Endothelial cell of umbilical vein (primary cell): ENCODE measurements at regions not wholly inside any gene's neighbourhood (a gene's known extent, or its start where the extent isn't known, plus 50 kb on each side); places are given as distances from the start of the nearest gene placed in this dataset. TPM values are rescaled to one million over a fixed set of nuclear protein-coding genes. Genes with fewer than 3 reads are reported as not detected.
"Not testable (repeated sequence)": the region's sequence is repeated elsewhere in the genome, so short reads cannot be mapped to it uniquely, and the experiment has no call there.

Source experiments
- BruUV-seq: library from RNA; stranded (reverse); fragments of 400-500 nt; replicated peaks from 2 replicates; lab custom pipeline; 2021; lab: Mats Ljungman, UMichigan
- CTCF ChIA-PET: fragments of 300-600, 350-600 bp; sonication (Branson Sonifier 250); formaldehyde crosslinking; loops from one replicate; lab custom pipeline; 2021; ENCODE audit warnings: antibody characterized with exemption, inconsistent platforms; lab: Charles Lee
- POLR2A ChIA-PET: fragments of 300-600, 350-600 bp; sonication (Branson Sonifier 250); formaldehyde crosslinking; loops from one replicate; lab custom pipeline; 2021; ENCODE audit warnings: antibody characterized with exemption, inconsistent platforms; lab: Charles Lee
- DNase-seq: peaks from one replicate; pipeline ENCODE4 v3.0.0-alpha.2; 2011; ENCODE audit warnings: low read depth, low spot score
- FAIRE-seq: peaks from 2 replicates; lab custom pipeline; 2011; peaks lifted over from hg19 to GRCh38; lab: Jason Lieb, UNC
- H2AFZ ChIP-seq: 2 replicates; pipeline ENCODE4 v1.6.0; 2012; ENCODE audit warnings: low read depth, low read length, control low read depth, inconsistent platforms
- H3K27ac ChIP-seq: 2 replicates; pipeline ENCODE4 v1.5.1; 2011; ENCODE audit warnings: low read depth, mild to moderate bottlenecking, control low read depth, low read length, moderate library complexity; ENCODE audit not compliant: insufficient read depth
- H3K27me3 ChIP-seq, 2 experiments: 2 replicates each; pipeline versions ENCODE4 v1.6.0 to v1.6.1; 2011; ENCODE audit warnings: low read length in 2 of 2, mixed read lengths in 1 of 2; ENCODE audit not compliant: control insufficient read depth in 2 of 2, insufficient read depth in 2 of 2
- H3K36me3 ChIP-seq, 2 experiments: 2 replicates in 1 of 2; 3 replicates in 1 of 2; pipeline ENCODE4 v1.5.1; 2011; ENCODE audit warnings: low read length in 2 of 2, mild to moderate bottlenecking in 1 of 2, moderate library complexity in 1 of 2; ENCODE audit not compliant: control insufficient read depth in 2 of 2, insufficient read depth in 2 of 2; ENCODE audit errors: extremely low read depth in 1 of 2
- H3K4me1 ChIP-seq: 3 replicates; pipeline ENCODE4 v1.5.1; 2011; ENCODE audit warnings: mild to moderate bottlenecking, low read length; ENCODE audit not compliant: control insufficient read depth, insufficient read depth; ENCODE audit errors: extremely low read depth
- H3K4me2 ChIP-seq: 2 replicates; pipeline ENCODE4 v1.6.1; 2011; ENCODE audit warnings: low read length, control low read depth, mixed read lengths; ENCODE audit not compliant: insufficient read depth
- H3K4me3 ChIP-seq, 3 experiments: fragments of 200-600 bp in 1 of 3; sonication (generic), shearing (Covaris generic) in 1 of 3; replicated peaks in 1 of 3; 2 replicates each; pipeline ENCODE4 v1.5.1; 2011 to 2016; ENCODE audit warnings: control low read depth in 3 of 3, low read length in 3 of 3, mild to moderate bottlenecking in 2 of 3, inconsistent platforms in 1 of 3, low read depth in 1 of 3, moderate library complexity in 1 of 3; ENCODE audit not compliant: insufficient read depth in 1 of 3
- H3K79me2 ChIP-seq: 2 replicates; pipeline ENCODE4 v1.6.0; 2012; ENCODE audit warnings: low read length, inconsistent platforms; ENCODE audit not compliant: control insufficient read depth, insufficient read depth
- H3K9ac ChIP-seq: replicated peaks from 2 replicates; pipeline ENCODE3; 2011; ENCODE audit warnings: low read length, control low read depth; ENCODE audit not compliant: insufficient read depth; ENCODE audit errors: extremely low read depth
- H3K9me1 ChIP-seq: replicated peaks from 3 replicates; pipeline ENCODE4 v1.6.0; 2011; ENCODE audit warnings: mild to moderate bottlenecking, low read length; ENCODE audit not compliant: control insufficient read depth, insufficient read depth; ENCODE audit errors: extremely low read depth
- H3K9me3 ChIP-seq: replicated peaks from 2 replicates; pipeline ENCODE4 v1.5.1; 2012; ENCODE audit warnings: low read length, inconsistent platforms; ENCODE audit not compliant: control insufficient read depth, insufficient read depth
- H4K20me1 ChIP-seq: replicated peaks from 2 replicates; pipeline ENCODE3; 2011; ENCODE audit warnings: mild to moderate bottlenecking, low read length; ENCODE audit not compliant: control insufficient read depth, insufficient read depth; ENCODE audit errors: extremely low read depth
- dilution Hi-C: fragments of 300-500 bp; cut with MboI; formaldehyde crosslinking; loops from one replicate; pipeline ENCODE4 v1.15.0; 2019; ENCODE audit warnings: low sequenced_read_pairs; ENCODE audit not compliant: extremely low pct_ligation_motif_present
- intact Hi-C: fragments of 100-400 bp; cut with micrococcal nuclease; formaldehyde crosslinking; loops from one replicate; pipeline ENCODE4 v1.10.0; 2022
- microRNA-seq: library from miRNA; unstranded; fragments of <30 nt; microRNA quantifications from one replicate; pipeline ENCODE4 v1.2.0, GENCODE V29; 2021; ENCODE audit warnings: borderline number of aligned reads, borderline replicate concordance
- small RNA-seq: library from RNA; depleted of rRNA; stranded (forward); fragments of <200 nt; gene quantifications from one replicate; pipeline ENCODE3, GENCODE V24; 2012; ENCODE audit warnings: low replicate concordance, low read depth; ENCODE audit not compliant: insufficient read depth, insufficient read length

DNA sequence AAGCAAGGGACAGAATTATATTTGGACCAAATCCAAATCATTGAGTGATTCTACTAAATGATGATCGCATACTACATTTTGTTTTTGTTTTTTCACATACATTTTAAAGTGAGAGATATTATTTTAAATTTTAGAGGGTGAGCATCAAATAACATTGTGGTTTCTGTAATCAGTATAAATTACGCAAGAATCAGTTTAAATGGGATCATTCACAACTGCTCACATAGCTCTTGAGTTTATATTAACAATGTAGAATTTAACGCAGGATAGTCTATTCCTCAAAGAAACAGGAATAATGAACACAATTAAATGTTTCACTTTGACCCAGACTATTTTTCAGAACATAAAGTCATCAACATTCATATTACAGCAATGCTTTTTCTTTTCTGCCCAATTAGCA lies 51.2 kb upstream of the PDPR start:
- H3K79me2 ChIP-seq, H3K9me1 ChIP-seq, H3K4me2 ChIP-seq, H3K4me3 ChIP-seq, H4K20me1 ChIP-seq, H3K9ac ChIP-seq, dilution Hi-C loops, intact Hi-C loops, FAIRE-seq, DNase-seq, H3K27me3 ChIP-seq, H3K36me3 ChIP-seq, H3K4me1 ChIP-seq, BruUV-seq, H3K27ac ChIP-seq, H2AFZ ChIP-seq, POLR2A ChIA-PET, CTCF ChIA-PET, H3K9me3 ChIP-seq: not testable (repeated sequence)

Small RNAs in the stretch of these regions (microRNA-seq; reads per million reads assigned to microRNA genes)
- not detected for gene MIR1972-2

Small RNAs in the stretch of these regions (small RNA-seq; reads per million reads assigned to genes)
- not detected for gene MIR1972-2
